ENCODE measurements at regions not wholly inside any gene's neighbourhood (a gene's known extent, or its start where the extent isn't known, plus 50 kb on each side); places are given as distances from the start of the nearest gene placed in this dataset.

DNA sequence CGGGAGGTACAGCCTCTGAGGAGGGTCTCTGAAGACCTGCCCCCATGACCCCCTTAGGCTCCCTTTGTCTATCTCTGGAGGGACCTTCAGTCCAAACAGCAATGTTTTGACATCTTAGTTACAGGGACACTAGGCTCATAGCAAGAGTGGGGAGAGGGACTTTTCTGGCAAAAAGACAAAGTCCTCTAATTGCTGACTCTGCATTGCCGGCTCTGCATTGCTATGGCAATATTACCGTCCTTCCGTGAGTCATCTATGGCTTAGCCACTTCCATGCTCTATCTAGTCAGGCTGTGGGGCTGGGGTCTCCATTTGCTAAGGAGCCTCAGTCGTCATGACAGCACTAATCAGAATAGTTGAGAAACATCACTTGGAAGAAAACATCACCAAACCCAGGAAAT, 952.6 kb downstream of the KCNMA1 start:
- H3K9me3 Mint-ChIP-seq (ENCODE audit: low read depth), result peaks cover 3% of the 10 kb centered on the region
- TF ChIP-seq, protein P1, sequence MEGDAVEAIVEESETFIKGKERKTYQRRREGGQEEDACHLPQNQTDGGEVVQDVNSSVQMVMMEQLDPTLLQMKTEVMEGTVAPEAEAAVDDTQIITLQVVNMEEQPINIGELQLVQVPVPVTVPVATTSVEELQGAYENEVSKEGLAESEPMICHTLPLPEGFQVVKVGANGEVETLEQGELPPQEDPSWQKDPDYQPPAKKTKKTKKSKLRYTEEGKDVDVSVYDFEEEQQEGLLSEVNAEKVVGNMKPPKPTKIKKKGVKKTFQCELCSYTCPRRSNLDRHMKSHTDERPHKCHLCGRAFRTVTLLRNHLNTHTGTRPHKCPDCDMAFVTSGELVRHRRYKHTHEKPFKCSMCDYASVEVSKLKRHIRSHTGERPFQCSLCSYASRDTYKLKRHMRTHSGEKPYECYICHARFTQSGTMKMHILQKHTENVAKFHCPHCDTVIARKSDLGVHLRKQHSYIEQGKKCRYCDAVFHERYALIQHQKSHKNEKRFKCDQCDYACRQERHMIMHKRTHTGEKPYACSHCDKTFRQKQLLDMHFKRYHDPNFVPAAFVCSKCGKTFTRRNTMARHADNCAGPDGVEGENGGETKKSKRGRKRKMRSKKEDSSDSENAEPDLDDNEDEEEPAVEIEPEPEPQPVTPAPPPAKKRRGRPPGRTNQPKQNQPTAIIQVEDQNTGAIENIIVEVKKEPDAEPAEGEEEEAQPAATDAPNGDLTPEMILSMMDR (IDR thresholded peaks at IDR 0.05; ENCODE audit: unreplicated experiment), result no peak
- H3K4me3 Mint-ChIP-seq (ENCODE audit: low read depth), result no peak overlapping the region
- H3K27me3 Mint-ChIP-seq, result peaks cover 9% of the 10 kb centered on the region
- no peak overlapping the region for H3K27ac Mint-ChIP-seq
- no peaks in the 10 kb centered on the region for H3K4me1 Mint-ChIP-seq (ENCODE audit: low read depth)
- DNase-seq (ENCODE audit: low spot score, unreplicated experiment), result no peak
- no peaks in the 10 kb centered on the region for H3K36me3 Mint-ChIP-seq (ENCODE audit: insufficient read depth)

DNA sequence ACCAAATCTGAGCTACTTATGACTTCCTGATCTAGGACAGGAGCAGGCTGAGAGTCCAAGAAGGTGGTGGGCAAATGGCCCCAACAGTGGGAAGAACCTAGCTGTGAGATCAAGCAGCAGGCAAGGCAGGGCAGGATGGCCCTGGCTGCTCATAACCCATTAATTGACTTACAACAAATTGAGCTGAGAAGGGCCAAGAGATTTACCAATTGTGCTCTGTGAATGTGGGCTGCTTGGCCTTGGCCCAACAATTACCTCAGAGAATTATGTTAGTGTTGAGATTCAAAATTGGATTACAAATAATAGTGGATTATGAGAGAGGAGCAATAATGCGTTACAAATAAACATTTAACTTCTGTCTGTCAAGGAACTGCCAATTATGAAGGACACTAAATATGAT, 956.5 kb downstream of the KCNMA1 start:
- Mint-ChIP-seq H3K4me3 (ENCODE audit: low read depth) (no peak overlapping the region), H3K36me3 (ENCODE audit: insufficient read depth) (no peaks in the 10 kb centered on the region), H3K9me3 (ENCODE audit: low read depth) (no peaks in the 10 kb centered on the region), H3K27me3 (peaks cover 18% of the 10 kb centered on the region), H3K27ac (no peak overlapping the region), H3K4me1 (ENCODE audit: low read depth) (no peaks in the 10 kb centered on the region)
- DNase-seq (ENCODE audit: low spot score, unreplicated experiment), result no peak
- TF ChIP-seq, protein P1 (IDR thresholded peaks at IDR 0.05; ENCODE audit: unreplicated experiment), result no peak

DNA sequence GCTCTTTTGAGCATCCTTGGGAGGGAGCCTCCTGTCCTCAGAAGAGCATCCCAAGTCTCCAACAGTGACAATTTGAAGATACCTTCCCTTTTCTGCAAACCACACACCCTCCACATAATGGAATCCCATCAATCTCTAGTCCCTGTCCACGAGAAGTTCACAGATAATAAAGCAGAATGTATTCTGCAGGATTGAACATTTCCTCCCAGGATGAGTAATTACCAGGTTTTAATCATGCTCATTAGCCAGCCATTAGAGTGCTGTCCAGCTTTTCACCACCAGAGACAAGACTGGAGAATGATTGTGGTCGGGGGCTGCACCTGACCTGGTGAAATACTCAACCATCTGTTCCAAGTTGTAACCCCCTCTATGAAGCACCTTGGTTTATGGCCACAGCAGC, 958.6 kb downstream of the KCNMA1 start:
- H3K4me3 Mint-ChIP-seq (ENCODE audit: low read depth), result no peak overlapping the region
- no peak overlapping the region for H3K27ac Mint-ChIP-seq
- TF ChIP-seq, protein P1 (IDR thresholded peaks at IDR 0.05; ENCODE audit: unreplicated experiment), result no peak
- no peaks in the 10 kb centered on the region for H3K4me1 Mint-ChIP-seq (ENCODE audit: low read depth)
- H3K36me3 Mint-ChIP-seq (ENCODE audit: insufficient read depth), result no peaks in the 10 kb centered on the region
- H3K27me3 Mint-ChIP-seq, result peaks cover 13% of the 10 kb centered on the region
- H3K9me3 Mint-ChIP-seq (ENCODE audit: low read depth), result no peaks in the 10 kb centered on the region
- no peak for DNase-seq (ENCODE audit: low spot score, unreplicated experiment)

DNA sequence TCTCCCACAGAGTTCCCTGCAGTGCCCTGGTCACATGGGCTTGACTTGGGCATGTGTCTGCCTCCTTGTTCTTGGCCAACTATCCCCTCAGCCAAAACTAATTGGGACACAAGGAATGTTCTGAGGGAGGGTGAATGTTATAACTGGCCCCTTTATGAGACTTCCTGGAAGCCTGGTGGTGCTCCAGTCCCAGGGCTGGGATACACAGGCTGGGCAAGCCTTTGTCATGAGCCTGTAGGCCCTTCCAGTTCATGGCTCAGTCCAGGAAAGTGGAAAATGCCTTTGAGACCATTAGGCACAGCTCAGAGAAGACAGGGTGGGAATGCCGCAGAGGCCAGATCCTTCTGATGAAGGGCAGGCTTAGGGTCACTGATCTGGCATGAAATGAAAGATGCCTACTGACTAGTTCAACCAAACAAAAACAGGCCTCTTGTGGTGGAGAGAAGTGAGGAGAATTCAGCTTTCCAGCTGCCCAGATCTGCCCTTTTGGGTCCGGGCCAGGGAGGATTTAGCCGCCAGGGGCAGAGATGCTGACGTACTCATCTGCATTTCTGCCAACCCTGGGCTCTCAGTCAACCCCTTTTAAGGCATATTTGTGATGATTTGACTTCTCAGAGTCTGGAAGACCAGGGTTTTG, 961.5 kb downstream of the KCNMA1 start:
- Mint-ChIP-seq H3K9me3 (ENCODE audit: low read depth) (no peaks in the 10 kb centered on the region), H3K27me3 (peaks cover 13% of the 10 kb centered on the region), H3K4me3 (ENCODE audit: low read depth) (no peak overlapping the region), H3K27ac (no peak overlapping the region), H3K4me1 (ENCODE audit: low read depth) (no peaks in the 10 kb centered on the region), H3K36me3 (ENCODE audit: insufficient read depth) (no peaks in the 10 kb centered on the region)
- TF ChIP-seq, protein P1 (IDR thresholded peaks at IDR 0.05; ENCODE audit: unreplicated experiment), result no peak
- DNase-seq (ENCODE audit: low spot score, unreplicated experiment), result no peak

DNA sequence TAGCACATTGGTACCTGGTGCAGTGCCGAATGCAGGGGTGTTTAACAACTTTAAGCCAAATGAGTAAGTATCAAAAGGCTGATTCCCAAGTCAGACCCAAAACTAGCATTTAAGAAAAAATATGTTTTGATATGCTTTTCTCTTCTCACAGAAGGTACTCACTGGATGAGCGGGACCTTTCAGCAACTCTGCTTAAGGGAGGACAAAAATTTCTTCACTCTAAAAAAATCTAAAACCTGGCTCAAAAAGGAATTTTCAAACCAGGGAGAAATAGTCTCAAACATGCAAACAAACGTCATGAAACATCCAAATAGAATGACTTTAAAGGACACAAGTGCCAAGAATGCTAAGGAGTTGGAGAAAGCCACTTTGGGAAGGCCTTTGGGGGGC, 962.1 kb downstream of the KCNMA1 start:
- no peak overlapping the region for H3K27ac Mint-ChIP-seq

More for the DNA sequence above, 962.1 kb downstream of the KCNMA1 start:
- TF ChIP-seq, protein P1 (IDR thresholded peaks at IDR 0.05; ENCODE audit: unreplicated experiment), result no peak
- no peaks in the 10 kb centered on the region for H3K4me1 Mint-ChIP-seq (ENCODE audit: low read depth)
- no peaks in the 10 kb centered on the region for H3K9me3 Mint-ChIP-seq (ENCODE audit: low read depth)
- no peaks in the 10 kb centered on the region for H3K36me3 Mint-ChIP-seq (ENCODE audit: insufficient read depth)
- no peak overlapping the region for H3K4me3 Mint-ChIP-seq (ENCODE audit: low read depth)
- H3K27me3 Mint-ChIP-seq, result peaks cover 13% of the 10 kb centered on the region
- DNase-seq (ENCODE audit: low spot score, unreplicated experiment), result no peak
